IPS-18c (cell line): ENCODE measurements at regions not wholly inside any gene's neighbourhood (a gene's known extent, or its start where the extent isn't known, plus 50 kb on each side); places are given as distances from the start of the nearest gene placed in this dataset.
A peak's percentile ranks its signal among the peaks of the same experiment; 100 is the strongest.

Experiments
- H3K4me3 ChIP-seq: 2 replicates; pipeline ENCODE4 v1.7.0; 2013; ENCODE audit warnings: low read depth, mild to moderate bottlenecking, low read length, moderate library complexity; ENCODE audit not compliant: insufficient read depth
- H3K9me3 ChIP-seq: one replicate; pipeline ENCODE4 v1.6.1; 2013; ENCODE audit warnings: mild to moderate bottlenecking, low read length, moderate library complexity; ENCODE audit not compliant: control insufficient read depth, insufficient read depth

DNA sequence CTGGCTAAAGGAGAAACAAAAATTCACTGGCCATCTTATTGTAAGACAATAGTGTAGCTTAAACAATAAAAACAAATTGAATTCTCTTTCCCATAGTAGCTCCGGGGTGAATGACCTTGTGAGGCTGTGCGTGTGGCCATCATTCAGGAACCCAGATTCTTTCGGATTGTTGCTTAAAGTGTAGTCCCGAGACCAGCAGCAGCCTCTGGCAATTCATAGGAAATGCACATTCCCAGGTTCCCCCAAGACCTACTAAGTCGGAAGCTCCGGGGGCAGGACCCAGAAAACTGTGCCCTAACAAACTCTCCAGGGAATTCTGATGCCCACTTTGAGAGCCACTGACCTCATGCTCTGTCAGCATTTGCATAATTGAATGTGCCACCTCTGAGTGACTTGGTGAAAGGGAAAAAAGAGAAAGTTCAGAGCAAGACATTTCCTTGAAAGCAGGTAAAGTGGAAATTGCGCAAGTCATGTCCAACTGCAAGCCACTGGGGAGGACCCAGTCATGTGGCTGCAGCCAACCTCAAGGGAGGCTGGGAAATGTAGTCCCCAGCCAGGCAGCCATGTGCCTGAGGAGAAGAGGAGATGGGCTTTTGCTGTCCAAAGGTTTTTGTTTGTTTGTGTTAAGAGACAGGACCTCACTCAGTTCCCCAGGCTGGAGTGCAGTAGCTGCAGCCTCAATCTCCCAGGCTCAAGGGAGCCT, 50.7 kb upstream of the PNMA8B start:
- Histone ChIP-seq H3K9me3 (peaks cover 2% of the 10 kb centered on the region), H3K4me3 (peak overlapping the region; percentile 25; the same call in 1 of the 2 replicates)

DNA sequence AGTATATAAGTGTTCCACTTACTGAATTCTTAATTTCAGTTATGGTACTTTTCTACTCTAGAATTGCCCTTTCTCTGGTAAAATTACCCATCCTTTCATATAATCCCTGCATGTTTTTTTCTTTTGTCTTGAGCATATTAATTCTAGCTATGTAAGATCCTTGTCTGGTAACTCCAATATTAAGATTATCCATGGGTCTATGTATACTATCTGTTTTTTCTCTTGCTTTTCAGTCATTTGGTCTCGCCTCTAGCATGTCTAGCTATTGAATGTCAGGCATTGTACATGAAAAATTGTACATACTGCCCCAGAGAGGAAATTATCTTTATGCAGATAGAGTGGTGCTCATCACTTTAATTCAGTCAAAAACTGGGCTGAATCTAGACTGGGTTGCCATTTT, 50.4 kb upstream of the CALM3 start:
- H3K4me3 ChIP-seq, result no peak overlapping the region
- H3K9me3 ChIP-seq, result peaks cover 2% of the 10 kb centered on the region

DNA sequence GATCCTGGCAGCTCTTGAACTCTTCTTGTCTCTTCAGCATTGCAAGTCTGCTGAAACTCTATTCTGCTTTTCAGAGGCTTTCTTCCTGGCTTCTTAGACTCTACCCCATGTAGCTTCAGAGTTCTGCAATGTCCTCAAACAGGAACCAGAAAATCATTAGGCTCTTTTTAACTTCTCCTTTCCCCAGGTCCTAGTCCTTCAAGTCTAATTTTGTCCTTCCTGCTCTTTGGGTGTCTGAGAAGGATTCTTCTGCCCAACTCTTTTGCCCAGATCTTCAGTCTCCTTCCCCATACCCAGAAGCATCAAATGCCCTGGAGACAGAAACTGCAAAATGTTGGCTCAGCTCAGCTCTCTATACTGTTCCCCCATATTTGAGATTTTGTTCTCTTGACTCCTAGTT, 50.0 kb upstream of the CALM3 start:
- H3K9me3 ChIP-seq, result peaks cover 2% of the 10 kb centered on the region
- no peak overlapping the region for H3K4me3 ChIP-seq
